CD14-positive monocyte (primary cell): ENCODE measurements at regions not wholly inside any gene's neighbourhood (a gene's known extent, or its start where the extent isn't known, plus 50 kb on each side); places are given as distances from the start of the nearest gene placed in this dataset.

Experiments used
- DNase-seq, 3 donors: peaks; one replicate each; pipeline ENCODE4 v3.0.0-alpha.2; 2011 to 2022
- H2AFZ ChIP-seq: 2 replicates; pipeline ENCODE4 v1.6.0; 2012; ENCODE audit warnings: mild to moderate bottlenecking, low read depth, low read length, inconsistent platforms; ENCODE audit not compliant: insufficient read depth, poor library complexity, severe bottlenecking
- H3K27ac ChIP-seq, 2 donors: 1 replicate in 1 of 2; 2 replicates in 1 of 2; pipeline ENCODE4 v1.5.1; 2012 to 2013; ENCODE audit warnings: low read length in 2 of 2, control low read depth in 1 of 2, inconsistent platforms in 1 of 2, low read depth in 1 of 2, mild to moderate bottlenecking in 1 of 2
- H3K27me3 ChIP-seq, 2 donors: one replicate each; pipeline versions ENCODE4 v1.6.0 to v1.6.1; 2011 to 2013; ENCODE audit warnings: low read length in 2 of 2; ENCODE audit not compliant: control insufficient read depth in 2 of 2, insufficient read depth in 2 of 2
- H3K36me3 ChIP-seq, 2 donors: replicated peaks in 1 of 2; 1 replicate in 1 of 2; 2 replicates in 1 of 2; pipeline versions ENCODE4 v1.5.1 to v1.6.1; 2012 to 2013; ENCODE audit warnings: low read length in 2 of 2, control low read depth in 1 of 2, inconsistent platforms in 1 of 2, mild to moderate bottlenecking in 1 of 2; ENCODE audit not compliant: insufficient read depth in 2 of 2, control insufficient read depth in 1 of 2
- H3K4me1 ChIP-seq, 2 donors: 1 replicate in 1 of 2; 2 replicates in 1 of 2; pipeline versions ENCODE4 v1.5.1 to v1.6.1; 2012 to 2013; ENCODE audit warnings: low read length in 2 of 2, control low read depth in 1 of 2, inconsistent platforms in 1 of 2, mild to moderate bottlenecking in 1 of 2, moderate library complexity in 1 of 2; ENCODE audit not compliant: insufficient read depth in 2 of 2, control insufficient read depth in 1 of 2
- H3K4me2 ChIP-seq: replicated peaks from 2 replicates; pipeline ENCODE3; 2012; ENCODE audit warnings: low read length, moderate library complexity, mild to moderate bottlenecking; ENCODE audit not compliant: poor library complexity, severe bottlenecking; ENCODE audit errors: extremely low read depth
- H3K4me3 ChIP-seq, 3 experiments: fragments of 200-600 bp in 1 of 3; sonication (generic) in 1 of 3; replicated peaks in 1 of 3; 1 replicate in 2 of 3; 2 replicates in 1 of 3; pipeline ENCODE4 v1.5.1; 2011 to 2013; ENCODE audit warnings: low read length in 3 of 3, mild to moderate bottlenecking in 3 of 3, control low read depth in 2 of 3, low read depth in 2 of 3, inconsistent platforms in 1 of 3, moderate library complexity in 1 of 3
- H3K79me2 ChIP-seq: 2 replicates; pipeline ENCODE4 v1.6.0; 2012; ENCODE audit warnings: mild to moderate bottlenecking, control low read depth, inconsistent platforms, low read length, moderate library complexity; ENCODE audit not compliant: insufficient read depth
- H3K9ac ChIP-seq: 2 replicates; pipeline ENCODE4 v1.6.0; 2017; ENCODE audit warnings: low read length, mild to moderate bottlenecking; ENCODE audit not compliant: insufficient read depth, poor library complexity, severe bottlenecking
- H3K9me3 ChIP-seq, 2 donors: replicated peaks in 1 of 2; 1 replicate in 1 of 2; 2 replicates in 1 of 2; pipeline versions ENCODE4 v1.5.1 to v1.6.1; 2012 to 2013; ENCODE audit warnings: low read length in 2 of 2, control low read depth in 1 of 2; ENCODE audit not compliant: control insufficient read depth in 1 of 2, insufficient read depth in 1 of 2
- H4K20me1 ChIP-seq: 2 replicates; pipeline ENCODE4 v1.6.0; 2012; ENCODE audit warnings: mild to moderate bottlenecking, low read length, control low read depth, moderate library complexity; ENCODE audit not compliant: insufficient read depth
- H3K27ac Mint-ChIP-seq, 7 donors: one replicate each; pipeline ENCODE4 v1.8.0; 2020; ENCODE audit warnings: mild to moderate bottlenecking in 7 of 7, mixed read lengths in 7 of 7, moderate library complexity in 6 of 7, inconsistent platforms in 2 of 7
- H3K27me3 Mint-ChIP-seq, 3 donors: one replicate each; pipeline ENCODE4 v1.8.0; 2021 to 2022; ENCODE audit warnings: low read depth in 3 of 3, mild to moderate bottlenecking in 3 of 3, mixed read lengths in 3 of 3, moderate library complexity in 3 of 3, inconsistent platforms in 1 of 3
- H3K36me3 Mint-ChIP-seq, 2 donors: one replicate each; pipeline ENCODE4 v1.8.0; 2020; ENCODE audit warnings: mixed read lengths in 2 of 2, inconsistent platforms in 1 of 2, mild to moderate bottlenecking in 1 of 2
- H3K4me1 Mint-ChIP-seq: one replicate; pipeline ENCODE4 v1.8.0; 2020; ENCODE audit warnings: mild to moderate bottlenecking, mixed read lengths
- H3K4me3 Mint-ChIP-seq, 2 donors: one replicate each; pipeline ENCODE4 v1.8.0; 2020; ENCODE audit warnings: mild to moderate bottlenecking in 2 of 2, mixed read lengths in 2 of 2, moderate library complexity in 1 of 2
- H3K9me3 Mint-ChIP-seq, 7 donors: one replicate each; pipeline ENCODE4 v1.8.0; 2020 to 2022; ENCODE audit warnings: mixed read lengths in 7 of 7, mild to moderate bottlenecking in 6 of 7, moderate library complexity in 6 of 7, inconsistent platforms in 2 of 7
- CTCF ChIP-seq: fragments of 200-600 bp; IDR thresholded peaks from one replicate; pipeline ENCODE4 v1.8.0; 2022; ENCODE audit warnings: antibody characterized with exemption, mild to moderate bottlenecking
- WGBS: methylation state at CpG from one replicate; pipeline ENCODE4 v1.1.5; 2013; ENCODE audit warnings: missing lambda C conversion rate; ENCODE audit not compliant: insufficient coverage; 5-methylcytosine and 5-hydroxymethylcytosine counted together
- intact Hi-C, 2 donors: fragments of 100-400 bp; cut with micrococcal nuclease; formaldehyde crosslinking; loops; one replicate each; pipeline versions ENCODE4 v1.15.0 to v1.15.1; 2023

DNA sequence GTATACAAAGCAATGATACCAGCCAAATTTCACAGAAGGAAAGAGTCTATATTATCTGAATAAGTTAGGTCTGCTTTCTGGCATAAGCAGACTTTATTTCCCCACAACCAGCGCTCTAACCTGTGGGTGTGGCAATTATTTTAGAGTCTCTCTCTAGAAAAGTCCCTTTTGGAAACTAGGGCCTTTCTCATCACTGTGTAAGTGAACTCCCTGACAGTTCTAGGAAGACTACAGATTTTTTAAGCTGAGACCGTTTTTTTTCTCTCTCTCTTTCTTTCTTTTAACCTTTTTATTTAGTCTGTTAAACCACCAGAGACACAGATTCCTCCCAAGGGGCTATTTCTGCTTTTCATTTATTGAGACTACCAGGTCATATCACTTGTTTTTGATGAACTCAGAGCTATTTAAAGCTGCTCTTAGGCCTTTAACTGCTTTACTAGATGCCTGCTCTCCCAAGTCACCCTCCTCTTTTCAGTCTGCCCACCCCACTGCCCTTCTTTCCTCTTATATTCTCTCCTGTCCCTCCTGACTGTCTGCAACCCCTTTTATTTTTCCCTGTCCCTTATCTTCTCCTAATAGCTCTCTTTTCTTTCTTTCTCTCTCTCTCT is 69.2 kb upstream of the ARHGAP5 start:
- H3K36me3 Mint-ChIP-seq = no peaks in the 10 kb centered on the region
- no peaks in the 10 kb centered on the region for H3K9me3 ChIP-seq
- H3K4me3 Mint-ChIP-seq = no peak overlapping the region
- no peak overlapping the region for H3K27ac ChIP-seq
- no peaks in the 10 kb centered on the region for H4K20me1 ChIP-seq
- H2AFZ ChIP-seq = no peak overlapping the region
- H3K4me1 Mint-ChIP-seq = no peaks in the 10 kb centered on the region
- peaks cover 0 to 4% (median under 1%) of the 10 kb centered on the region in 7 donors for H3K9me3 Mint-ChIP-seq
- no peak overlapping the region for H3K27ac Mint-ChIP-seq
- no peak overlapping the region for H3K4me2 ChIP-seq
- H3K27me3 Mint-ChIP-seq = peaks cover 2 to 8% (median 4%) of the 10 kb centered on the region in 3 donors
- no peak overlapping the region for H3K9ac ChIP-seq
- no peak for DNase-seq
- no peaks in the 10 kb centered on the region for H3K36me3 ChIP-seq
- no peaks in the 10 kb centered on the region for H3K79me2 ChIP-seq
- intact Hi-C loops = no loop called here
- H3K27me3 ChIP-seq = no peaks in the 10 kb centered on the region
- WGBS = 50% methylated on average over 1 of the region's 2 CpGs
- no peaks in the 10 kb centered on the region for H3K4me1 ChIP-seq
- no peak for TF ChIP-seq CTCF
- H3K4me3 ChIP-seq = no peak overlapping the region

GRCh38 chr14:32008602-32009193 is 68.4 kb upstream of the ARHGAP5 start:
- no peak for TF ChIP-seq CTCF
- intact Hi-C loops = no loop called here
- Histone ChIP-seq H3K9ac (no peak overlapping the region), H3K27ac (no peak overlapping the region), H3K9me3 (no peaks in the 10 kb centered on the region), H3K79me2 (no peaks in the 10 kb centered on the region), H3K4me2 (no peak overlapping the region), H3K36me3 (no peaks in the 10 kb centered on the region), H4K20me1 (no peaks in the 10 kb centered on the region), H3K4me3 (no peak overlapping the region), H3K27me3 (no peaks in the 10 kb centered on the region), H3K4me1 (no peaks in the 10 kb centered on the region), H2AFZ (no peak overlapping the region)
- Mint-ChIP-seq H3K4me3 (no peak overlapping the region), H3K4me1 (no peaks in the 10 kb centered on the region), H3K9me3 (peaks cover 0 to 4% (median 0%) of the 10 kb centered on the region in 7 donors), H3K36me3 (no peaks in the 10 kb centered on the region), H3K27ac (no peak overlapping the region), H3K27me3 (peaks cover 2 to 8% (median 4%) of the 10 kb centered on the region in 3 donors)
- DNase-seq = no peak
- WGBS = no CpG with 5 or more reads among the region's 1 CpG
